Colon (tissue), 2 donors: ENCODE measurements at regions not wholly inside any gene's neighbourhood (a gene's known extent, or its start where the extent isn't known, plus 50 kb on each side); places are given as distances from the start of the nearest gene placed in this dataset.
"Not testable (repeated sequence)": the region's sequence is repeated elsewhere in the genome, so short reads cannot be mapped to it uniquely, and the experiment has no call there.

Experiments
- FAIRE-seq: peaks from 2 replicates; lab custom pipeline; 2012; peaks lifted over from hg19 to GRCh38; lab: Jason Lieb, UNC
- donor health status: control.
- donor health status: control.

GRCh38 chr12:33678221-33678964 lies 238.8 kb upstream of the SYT10 start:
- FAIRE-seq = no peak

- no peak for FAIRE-seq
These were observed 250.9 kb upstream of the SYT10 start for GRCh38 chr12:33690562-33690961.

- FAIRE-seq = no peak
These were observed 263.6 kb upstream of the SYT10 start for GRCh38 chr12:33703221-33703620.

GRCh38 chr12:33706927-33707326 lies 267.3 kb upstream of the SYT10 start:
- no peak for FAIRE-seq

GRCh38 chr12:33708935-33709334 lies 269.3 kb upstream of the SYT10 start:
- FAIRE-seq = no peak

- FAIRE-seq = no peak
These were observed 270.9 kb upstream of the SYT10 start for GRCh38 chr12:33710548-33710947.

- no peak for FAIRE-seq
These were observed 279.0 kb upstream of the SYT10 start for GRCh38 chr12:33718631-33719030.

GRCh38 chr12:33721561-33721960 lies 281.9 kb upstream of the SYT10 start:
- FAIRE-seq = no peak

- no peak for FAIRE-seq
These were observed 285.2 kb upstream of the SYT10 start for GRCh38 chr12:33724867-33725266.

- no peak for FAIRE-seq
These were observed 287.4 kb upstream of the ALG10 start for GRCh38 chr12:33734871-33735270.

- no peak for FAIRE-seq
These were observed 269.4 kb upstream of the ALG10 start for GRCh38 chr12:33752854-33753253.

GRCh38 chr12:33757701-33758100 lies 264.6 kb upstream of the ALG10 start:
- FAIRE-seq = no peak

GRCh38 chr12:33759279-33759678 lies 263.0 kb upstream of the ALG10 start:
- FAIRE-seq = no peak

GRCh38 chr12:33763331-33763730 lies 259.0 kb upstream of the ALG10 start:
- FAIRE-seq = no peak

- FAIRE-seq = no peak
These were observed 251.6 kb upstream of the ALG10 start for GRCh38 chr12:33770652-33771051.

- FAIRE-seq = no peak
These were observed 250.4 kb upstream of the ALG10 start for GRCh38 chr12:33771889-33772288.

GRCh38 chr12:33773091-33773490 lies 249.2 kb upstream of the ALG10 start:
- not testable (repeated sequence) for FAIRE-seq

GRCh38 chr12:33786532-33786931 lies 235.8 kb upstream of the ALG10 start:
- FAIRE-seq = no peak

- no peak for FAIRE-seq
These were observed 227.3 kb upstream of the ALG10 start for GRCh38 chr12:33794954-33795353.

- no peak for FAIRE-seq
These were observed 226.8 kb upstream of the ALG10 start for GRCh38 chr12:33795536-33795935.

- no peak for FAIRE-seq
These were observed 208.8 kb upstream of the ALG10 start for GRCh38 chr12:33813536-33813935.

GRCh38 chr12:33817713-33818112 lies 204.6 kb upstream of the ALG10 start:
- FAIRE-seq = no peak

GRCh38 chr12:33818313-33818712 lies 204.0 kb upstream of the ALG10 start:
- FAIRE-seq = no peak

GRCh38 chr12:33825442-33825841 lies 196.9 kb upstream of the ALG10 start:
- no peak for FAIRE-seq
